SJCRH30 (cell line): ENCODE measurements at regions not wholly inside any gene's neighbourhood (a gene's known extent, or its start where the extent isn't known, plus 50 kb on each side); places are given as distances from the start of the nearest gene placed in this dataset.

Experiments
- DNase-seq, 2 experiments: peaks; one replicate each; pipeline ENCODE4 v3.0.0-alpha.2; 2015 to 2020
- H3K27ac ChIP-seq: fragments of 250-450 bp; sonication (Bioruptor Pico); 2 replicates; pipeline ENCODE4 v1.5.1; 2020; ENCODE audit warnings: mild to moderate bottlenecking, moderate library complexity
- H3K27me3 ChIP-seq: fragments of 250-450 bp; sonication (Bioruptor Pico); 2 replicates; pipeline ENCODE4 v1.5.1; 2020; ENCODE audit warnings: mild to moderate bottlenecking, moderate library complexity
- H3K36me3 ChIP-seq: fragments of 250-450 bp; sonication (Bioruptor Pico); 2 replicates; pipeline ENCODE4 v1.5.1; 2020; ENCODE audit warnings: mild to moderate bottlenecking, moderate library complexity
- H3K4me1 ChIP-seq: fragments of 250-450 bp; sonication (Bioruptor Pico); 2 replicates; pipeline ENCODE4 v1.5.1; 2020; ENCODE audit warnings: mild to moderate bottlenecking, moderate library complexity
- H3K4me3 ChIP-seq: fragments of 250-450 bp; sonication (Bioruptor Pico); 2 replicates; pipeline ENCODE4 v1.5.1; 2020; ENCODE audit warnings: mild to moderate bottlenecking, moderate library complexity
- H3K9me3 ChIP-seq: fragments of 250-450 bp; sonication (Bioruptor Pico); replicated peaks from 2 replicates; pipeline ENCODE4 v1.5.1; 2020; ENCODE audit warnings: mild to moderate bottlenecking, moderate library complexity

GRCh38 chr12:115455268-115455681 is 771.3 kb upstream of the TBX3 start:
- no peaks in the 10 kb centered on the region for H3K4me1 ChIP-seq
- H3K27ac ChIP-seq: no peak overlapping the region
- H3K9me3 ChIP-seq: no peaks in the 10 kb centered on the region
- no peak for DNase-seq
- no peaks in the 10 kb centered on the region for H3K36me3 ChIP-seq
- no peaks in the 10 kb centered on the region for H3K27me3 ChIP-seq
- H3K4me3 ChIP-seq: no peak overlapping the region

DNA sequence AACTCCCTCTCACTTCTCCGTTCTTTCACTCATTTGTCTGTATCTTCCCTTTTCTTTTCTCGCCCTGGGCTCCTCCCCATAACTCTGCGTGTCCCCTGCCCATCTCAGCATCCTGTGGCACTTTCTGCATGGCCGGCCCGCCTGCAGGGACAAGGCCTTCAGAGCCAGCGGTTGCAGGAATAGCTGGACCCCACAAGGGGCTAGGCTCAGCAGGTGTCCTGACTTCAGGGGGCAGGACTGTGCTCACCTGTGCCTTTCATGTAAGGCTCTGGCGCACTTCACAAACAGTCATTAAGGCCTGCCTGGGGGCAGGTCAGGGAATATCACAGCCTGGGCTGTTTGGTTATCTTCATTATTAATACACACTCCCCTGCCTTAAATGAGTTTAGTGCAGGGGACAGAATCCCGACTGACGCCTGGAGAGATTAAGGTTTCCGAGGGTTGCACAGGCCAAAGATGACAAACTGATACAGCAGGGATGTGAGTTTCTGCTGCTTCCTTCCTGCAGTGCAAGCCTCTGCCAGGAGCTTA is 768.8 kb upstream of the TBX3 start:
- Histone ChIP-seq H3K27ac (no peak overlapping the region), H3K9me3 (no peaks in the 10 kb centered on the region), H3K27me3 (no peaks in the 10 kb centered on the region), H3K36me3 (no peaks in the 10 kb centered on the region), H3K4me3 (no peak overlapping the region), H3K4me1 (no peaks in the 10 kb centered on the region)
- DNase-seq: peak; percentile 9 to 17

- Histone ChIP-seq H3K4me3 (no peak overlapping the region), H3K36me3 (no peaks in the 10 kb centered on the region), H3K27me3 (no peaks in the 10 kb centered on the region), H3K27ac (no peak overlapping the region), H3K4me1 (no peaks in the 10 kb centered on the region), H3K9me3 (no peaks in the 10 kb centered on the region)
- no peak for DNase-seq
These were observed 768.1 kb upstream of the TBX3 start for GRCh38 chr12:115451780-115452736.

DNA sequence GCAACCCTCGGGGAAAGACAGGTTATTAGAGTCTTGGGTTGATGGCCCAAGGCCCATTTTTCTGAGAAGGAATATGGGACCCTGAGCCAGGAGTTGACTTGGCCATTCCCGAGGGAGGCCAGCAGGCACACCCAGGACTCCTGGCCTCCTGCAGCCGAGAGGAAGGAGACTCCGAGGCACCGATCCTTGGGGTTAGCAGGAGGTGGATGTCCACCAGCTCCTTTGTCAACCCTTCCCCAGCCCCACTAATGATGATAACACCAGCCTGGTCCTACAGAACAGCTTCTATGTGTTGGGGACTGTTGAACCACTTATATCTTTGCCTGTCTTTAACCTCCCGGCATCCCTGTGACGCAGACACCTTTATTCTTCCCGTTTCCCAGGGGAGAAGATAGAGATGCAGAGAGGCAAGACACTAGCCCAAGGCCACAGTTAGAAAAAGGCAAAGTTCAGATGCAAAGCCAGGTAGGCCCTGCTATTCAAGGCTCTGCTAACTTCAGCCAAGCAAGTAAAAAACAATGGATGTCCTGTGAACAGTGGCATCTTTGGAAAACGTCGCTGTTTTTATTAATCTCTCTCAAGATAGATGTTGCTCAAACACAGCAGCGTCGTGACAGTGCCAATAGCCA is 767.3 kb upstream of the TBX3 start:
- DNase-seq: no peak
- Histone ChIP-seq H3K4me3 (no peak overlapping the region), H3K36me3 (no peaks in the 10 kb centered on the region), H3K4me1 (no peaks in the 10 kb centered on the region), H3K9me3 (no peaks in the 10 kb centered on the region), H3K27me3 (no peaks in the 10 kb centered on the region), H3K27ac (no peak overlapping the region)

GRCh38 chr12:115450710-115451109 is 766.7 kb upstream of the TBX3 start:
- Histone ChIP-seq H3K27ac (no peak overlapping the region), H3K4me3 (no peak overlapping the region), H3K9me3 (no peaks in the 10 kb centered on the region), H3K27me3 (no peaks in the 10 kb centered on the region), H3K36me3 (no peaks in the 10 kb centered on the region), H3K4me1 (no peaks in the 10 kb centered on the region)
- no peak for DNase-seq

DNA sequence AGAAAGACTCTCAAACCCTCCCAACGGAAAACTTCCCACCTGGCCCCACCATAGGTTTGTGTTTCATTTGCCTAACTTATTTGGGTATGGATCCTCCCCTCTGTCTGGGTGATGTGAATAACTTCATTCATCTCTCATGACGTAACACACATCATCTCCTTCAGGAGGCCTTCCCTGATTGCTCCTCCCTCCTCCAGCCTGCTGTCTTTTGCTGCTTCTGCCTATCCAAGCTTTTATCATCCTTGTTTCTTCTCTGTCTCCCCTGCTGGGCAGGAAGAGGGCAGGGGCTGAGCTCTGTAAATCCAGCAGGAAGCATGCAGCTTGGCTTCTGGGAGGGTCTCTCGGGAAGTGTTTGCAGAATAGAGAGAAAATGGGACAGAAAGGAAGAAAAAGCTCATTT is 766.0 kb upstream of the TBX3 start:
- no peak overlapping the region for H3K4me3 ChIP-seq
- no peaks in the 10 kb centered on the region for H3K36me3 ChIP-seq
- H3K9me3 ChIP-seq: no peaks in the 10 kb centered on the region
- no peak overlapping the region for H3K27ac ChIP-seq
- no peaks in the 10 kb centered on the region for H3K4me1 ChIP-seq
- no peaks in the 10 kb centered on the region for H3K27me3 ChIP-seq
- no peak for DNase-seq

GRCh38 chr12:115449526-115449925 is 765.6 kb upstream of the TBX3 start:
- Histone ChIP-seq H3K36me3 (no peaks in the 10 kb centered on the region), H3K9me3 (no peaks in the 10 kb centered on the region), H3K4me3 (no peak overlapping the region), H3K27ac (no peak overlapping the region), H3K27me3 (no peaks in the 10 kb centered on the region), H3K4me1 (no peaks in the 10 kb centered on the region)
- DNase-seq: no peak

DNA sequence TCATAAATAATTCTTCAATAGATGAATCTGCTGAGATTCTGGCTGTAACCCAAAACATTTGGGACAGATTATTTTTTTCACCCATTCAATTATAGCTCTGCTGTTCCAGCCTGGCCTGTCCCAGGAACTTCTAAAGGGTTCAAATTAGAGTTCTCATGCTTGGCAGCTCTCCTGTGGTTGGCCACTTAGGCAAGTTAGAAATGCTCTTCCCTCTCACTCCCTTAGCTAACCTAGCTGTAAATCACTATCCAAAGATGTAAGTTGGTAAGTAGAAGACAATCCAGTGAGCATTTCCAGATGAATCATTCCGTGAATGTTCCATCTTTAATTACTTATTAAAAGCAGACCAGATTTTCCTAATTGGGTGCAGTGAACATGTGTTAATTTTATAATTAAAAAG is 760.4 kb upstream of the TBX3 start:
- H3K4me1 ChIP-seq: peaks cover 4% of the 10 kb centered on the region; the same call in 1 of the 2 replicates
- no peak overlapping the region for H3K27ac ChIP-seq
- H3K36me3 ChIP-seq: no peaks in the 10 kb centered on the region
- no peaks in the 10 kb centered on the region for H3K9me3 ChIP-seq
- H3K4me3 ChIP-seq: no peak overlapping the region
- H3K27me3 ChIP-seq: no peaks in the 10 kb centered on the region
- no peak for DNase-seq

GRCh38 chr12:115443351-115443938 is 759.5 kb upstream of the TBX3 start:
- Histone ChIP-seq H3K27me3 (no peaks in the 10 kb centered on the region), H3K27ac (no peak overlapping the region), H3K36me3 (no peaks in the 10 kb centered on the region), H3K4me3 (no peak overlapping the region), H3K9me3 (no peaks in the 10 kb centered on the region), H3K4me1 (peaks cover 4% of the 10 kb centered on the region; the same call in 1 of the 2 replicates)
- no peak for DNase-seq

GRCh38 chr12:115440438-115440837 is 756.5 kb upstream of the TBX3 start:
- DNase-seq: peak; percentile 62 to 66
- no peak overlapping the region for H3K4me3 ChIP-seq
- no peak overlapping the region for H3K27ac ChIP-seq

GRCh38 chr12:115439008-115439601 is 755.1 kb upstream of the TBX3 start:
- no peaks in the 10 kb centered on the region for H3K27me3 ChIP-seq
- no peak overlapping the region for H3K27ac ChIP-seq
- no peaks in the 10 kb centered on the region for H3K36me3 ChIP-seq
- H3K4me1 ChIP-seq: peaks cover 4% of the 10 kb centered on the region; the same call in 1 of the 2 replicates
- no peaks in the 10 kb centered on the region for H3K9me3 ChIP-seq
- DNase-seq: no peak
- H3K4me3 ChIP-seq: no peak overlapping the region

More at GRCh38 chr12:115440438-115440837, 756.5 kb upstream of the TBX3 start:
- H3K27me3 ChIP-seq: no peaks in the 10 kb centered on the region
- H3K4me1 ChIP-seq: peaks cover 4% of the 10 kb centered on the region; the same call in 1 of the 2 replicates
- H3K9me3 ChIP-seq: no peaks in the 10 kb centered on the region
- H3K36me3 ChIP-seq: no peaks in the 10 kb centered on the region

DNA sequence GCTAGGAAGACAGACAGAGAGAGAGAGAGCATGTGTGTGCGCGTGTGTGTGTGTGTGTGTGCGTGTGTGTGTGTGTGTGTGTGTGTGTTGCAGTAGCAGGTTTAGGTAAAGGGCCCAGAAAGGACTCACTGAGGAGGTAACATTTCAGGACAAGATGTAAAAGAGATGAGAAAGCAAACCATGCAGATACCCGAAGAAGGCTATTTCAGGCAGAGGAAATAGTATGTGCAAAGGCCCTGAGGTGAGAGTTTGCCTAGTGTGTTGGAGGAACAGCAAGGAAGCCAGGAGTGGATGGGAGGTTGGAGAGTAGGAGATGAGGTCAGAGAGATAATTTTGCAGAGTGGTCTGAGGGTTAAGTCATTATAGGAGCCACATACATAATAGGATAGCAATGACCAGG is 754.3 kb upstream of the TBX3 start:
- Histone ChIP-seq H3K36me3 (no peaks in the 10 kb centered on the region), H3K27me3 (no peaks in the 10 kb centered on the region), H3K4me1 (peaks cover 4% of the 10 kb centered on the region; the same call in 1 of the 2 replicates), H3K9me3 (no peaks in the 10 kb centered on the region), H3K4me3 (no peak overlapping the region), H3K27ac (no peak overlapping the region)
- no peak for DNase-seq

GRCh38 chr12:115437061-115437567 is 753.1 kb upstream of the TBX3 start:
- Histone ChIP-seq H3K27ac (no peak overlapping the region), H3K4me1 (peaks cover 4% of the 10 kb centered on the region; the same call in 1 of the 2 replicates), H3K36me3 (no peaks in the 10 kb centered on the region), H3K27me3 (no peaks in the 10 kb centered on the region), H3K4me3 (no peak overlapping the region), H3K9me3 (no peaks in the 10 kb centered on the region)
- no peak for DNase-seq

DNA sequence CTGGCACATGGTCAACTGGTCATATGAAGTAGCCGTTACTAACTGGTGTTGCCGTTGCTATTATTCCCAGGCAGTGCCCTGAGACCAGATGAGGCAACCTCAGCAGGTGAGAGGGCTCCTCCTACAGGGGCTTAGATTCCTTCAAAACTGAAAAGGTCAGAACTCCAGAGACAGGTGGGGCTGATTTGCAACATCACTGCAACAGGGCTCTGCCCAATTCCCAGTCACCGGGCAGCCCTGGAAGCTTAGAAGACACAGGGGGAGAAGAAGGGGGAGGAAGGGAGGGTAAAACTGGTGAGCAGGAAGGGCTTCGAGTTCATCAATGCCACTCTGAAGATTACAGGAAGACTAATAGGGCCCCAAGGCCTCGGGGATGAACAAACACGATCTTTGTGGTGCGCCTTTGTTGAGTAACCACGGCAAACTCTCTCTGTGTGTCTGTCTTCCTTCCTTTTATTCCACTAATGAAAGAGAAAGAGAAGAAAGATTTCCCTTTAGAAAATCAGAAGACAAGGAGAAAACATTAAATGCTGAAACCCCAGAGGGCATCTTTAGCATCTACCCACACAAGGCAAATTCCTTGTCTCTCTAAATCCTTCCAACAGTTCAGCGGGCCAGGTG is 749.1 kb upstream of the TBX3 start:
- Histone ChIP-seq H3K27ac (no peak overlapping the region), H3K27me3 (no peaks in the 10 kb centered on the region), H3K9me3 (no peaks in the 10 kb centered on the region), H3K4me1 (no peaks in the 10 kb centered on the region), H3K36me3 (no peaks in the 10 kb centered on the region), H3K4me3 (no peak overlapping the region)
- no peak for DNase-seq
